Spleen (tissue), 7 donors: ENCODE measurements at regions not wholly inside any gene's neighbourhood (a gene's known extent, or its start where the extent isn't known, plus 50 kb on each side); places are given as distances from the start of the nearest gene placed in this dataset.

Experiments
- POLR2A ChIP-seq, 3 donors: fragments of 450-650 bp; IDR thresholded peaks; one replicate each; pipeline ENCODE4 v1.5.1; 2017; ENCODE audit warnings: antibody characterized with exemption in 3 of 3, mild to moderate bottlenecking in 1 of 3
- POLR2AphosphoS5 ChIP-seq, 3 donors: sonication (generic); formaldehyde crosslinking; IDR thresholded peaks; one replicate each; pipeline ENCODE4 v1.5.1; 2017; ENCODE audit warnings: antibody characterized with exemption in 3 of 3
- TF ChIP-seq, protein P1 (sequence below), 11 experiments: fragments of 200-600 bp in 7 of 11; fragments of 450-650 bp in 4 of 11; sonication (generic) in 4 of 11; IDR thresholded peaks in 8 of 11; conservative IDR thresholded peaks in 3 of 11; 1 replicate in 7 of 11; 2 replicates in 4 of 11; pipeline versions ENCODE4 v1.4.0 to v1.8.0; 2016 to 2021; ENCODE audit warnings: antibody characterized with exemption in 11 of 11, inconsistent platforms in 4 of 11, mild to moderate bottlenecking in 1 of 11
- donor health status: DM: no; HTN: no; CAD: no; lungs with moderate emphysema.
- donor health status: DM: no; HTN: no; CAD: no.
- donor health status: DM: no; HTN: no; CAD: no.

DNA sequence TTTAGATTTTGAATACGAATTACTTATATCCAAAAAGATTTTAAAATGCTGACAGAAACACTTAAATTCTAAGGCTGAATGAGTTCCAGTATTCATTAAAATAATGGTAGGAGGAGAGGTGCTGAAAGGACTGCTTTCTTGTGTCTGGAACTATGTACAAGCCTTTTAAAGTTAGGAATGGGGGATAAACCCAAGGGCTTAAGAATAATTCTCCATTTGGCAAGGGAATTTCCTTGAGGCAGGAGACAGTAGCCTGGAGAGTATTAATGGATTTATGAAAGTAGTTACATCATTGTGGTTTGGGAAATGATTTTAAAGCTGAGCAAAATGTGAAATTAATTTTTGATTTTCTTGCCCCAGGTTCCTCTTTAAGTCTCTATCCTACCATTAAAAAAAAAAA lies 266.5 kb upstream of the KCNIP4 start:
- TF ChIP-seq, protein P1, sequence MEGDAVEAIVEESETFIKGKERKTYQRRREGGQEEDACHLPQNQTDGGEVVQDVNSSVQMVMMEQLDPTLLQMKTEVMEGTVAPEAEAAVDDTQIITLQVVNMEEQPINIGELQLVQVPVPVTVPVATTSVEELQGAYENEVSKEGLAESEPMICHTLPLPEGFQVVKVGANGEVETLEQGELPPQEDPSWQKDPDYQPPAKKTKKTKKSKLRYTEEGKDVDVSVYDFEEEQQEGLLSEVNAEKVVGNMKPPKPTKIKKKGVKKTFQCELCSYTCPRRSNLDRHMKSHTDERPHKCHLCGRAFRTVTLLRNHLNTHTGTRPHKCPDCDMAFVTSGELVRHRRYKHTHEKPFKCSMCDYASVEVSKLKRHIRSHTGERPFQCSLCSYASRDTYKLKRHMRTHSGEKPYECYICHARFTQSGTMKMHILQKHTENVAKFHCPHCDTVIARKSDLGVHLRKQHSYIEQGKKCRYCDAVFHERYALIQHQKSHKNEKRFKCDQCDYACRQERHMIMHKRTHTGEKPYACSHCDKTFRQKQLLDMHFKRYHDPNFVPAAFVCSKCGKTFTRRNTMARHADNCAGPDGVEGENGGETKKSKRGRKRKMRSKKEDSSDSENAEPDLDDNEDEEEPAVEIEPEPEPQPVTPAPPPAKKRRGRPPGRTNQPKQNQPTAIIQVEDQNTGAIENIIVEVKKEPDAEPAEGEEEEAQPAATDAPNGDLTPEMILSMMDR (IDR thresholded peaks at IDR 0.05 in 8 of 11, conservative IDR thresholded peaks at IDR 0.05 in 3 of 11), result no peak
- no peak for TF ChIP-seq POLR2A (IDR thresholded peaks at IDR 0.05)
- no peak for TF ChIP-seq POLR2AphosphoS5 (IDR thresholded peaks at IDR 0.05)
